H9 (cell line): ENCODE measurements at regions not wholly inside any gene's neighbourhood (a gene's known extent, or its start where the extent isn't known, plus 50 kb on each side); places are given as distances from the start of the nearest gene placed in this dataset.

Experiments
- DNase-seq: peaks from one replicate; pipeline ENCODE4 v3.0.0-alpha.2; 2017
- H2AFZ ChIP-seq: one replicate; pipeline ENCODE4 v1.6.1; 2013; ENCODE audit warnings: mild to moderate bottlenecking, low read length, control low read depth, moderate library complexity
- H2AK5ac ChIP-seq: 2 replicates; pipeline ENCODE4 v1.6.1; 2013; ENCODE audit warnings: low read length, control low read depth, mixed read lengths; ENCODE audit not compliant: insufficient read length
- H2BK120ac ChIP-seq: one replicate; pipeline ENCODE4 v1.6.1; 2013; ENCODE audit warnings: low read depth, mild to moderate bottlenecking, low read length, control low read depth, inconsistent platforms; ENCODE audit not compliant: poor library complexity, severe bottlenecking
- H2BK12ac ChIP-seq: 2 replicates; pipeline ENCODE4 v1.6.1; 2013; ENCODE audit warnings: low read length, control low read depth, mixed read lengths, low read depth; ENCODE audit not compliant: insufficient read length
- H2BK15ac ChIP-seq: 2 replicates; pipeline ENCODE4 v1.6.1; 2013; ENCODE audit warnings: low read depth, low read length, control low read depth
- H2BK20ac ChIP-seq: one replicate; pipeline ENCODE4 v1.6.1; 2013; ENCODE audit warnings: low read depth, mild to moderate bottlenecking, low read length, control low read depth, inconsistent platforms; ENCODE audit not compliant: poor library complexity, severe bottlenecking
- H2BK5ac ChIP-seq: 2 replicates; pipeline ENCODE4 v1.6.1; 2013; ENCODE audit warnings: low read length, control low read depth, mixed read lengths; ENCODE audit not compliant: insufficient read length
- H3K14ac ChIP-seq: 2 replicates; pipeline ENCODE4 v1.6.1; 2013; ENCODE audit warnings: low read length, control low read depth; ENCODE audit not compliant: insufficient read depth
- H3K18ac ChIP-seq: 2 replicates; pipeline ENCODE4 v1.6.1; 2013; ENCODE audit warnings: low read depth, mild to moderate bottlenecking, mixed read lengths, low read length, control low read depth; ENCODE audit not compliant: insufficient read length
- H3K23ac ChIP-seq: 2 replicates; pipeline ENCODE4 v1.6.1; 2013; ENCODE audit warnings: low read length, control low read depth, mixed read lengths, low read depth; ENCODE audit not compliant: insufficient read length
- H3K23me2 ChIP-seq: 2 replicates; pipeline ENCODE4 v1.6.1; 2013; ENCODE audit warnings: low read depth, mild to moderate bottlenecking, mixed read lengths, low read length, control low read depth; ENCODE audit not compliant: insufficient read length, poor library complexity, severe bottlenecking
- H3K27ac ChIP-seq: 2 replicates; pipeline ENCODE4 v1.5.1; 2013; ENCODE audit warnings: low read length, control low read depth, mixed read lengths, low read depth; ENCODE audit not compliant: insufficient read length
- H3K27me3 ChIP-seq: 2 replicates; pipeline ENCODE4 v1.6.1; 2013; ENCODE audit warnings: low read length, control low read depth, inconsistent platforms; ENCODE audit not compliant: insufficient read depth
- H3K4ac ChIP-seq: 2 replicates; pipeline ENCODE4 v1.6.1; 2013; ENCODE audit warnings: low read depth, mild to moderate bottlenecking, control low read depth, inconsistent platforms, low read length, moderate library complexity
- H3K4me1 ChIP-seq: 2 replicates; pipeline ENCODE4 v1.6.1; 2013; ENCODE audit warnings: low read length, control low read depth, inconsistent platforms; ENCODE audit not compliant: insufficient read depth
- H3K4me2 ChIP-seq: 2 replicates; pipeline ENCODE4 v1.6.1; 2013; ENCODE audit warnings: low read length, control low read depth, mixed read lengths; ENCODE audit not compliant: insufficient read length, insufficient read depth
- H3K56ac ChIP-seq: 2 replicates; pipeline ENCODE4 v1.6.1; 2013; ENCODE audit warnings: low read depth, mild to moderate bottlenecking, mixed read lengths, low read length, control low read depth; ENCODE audit not compliant: insufficient read length
- H3K79me1 ChIP-seq: 2 replicates; pipeline ENCODE4 v1.6.1; 2013; ENCODE audit warnings: low read depth, mild to moderate bottlenecking, moderate library complexity, low read length, control low read depth, inconsistent platforms; ENCODE audit not compliant: insufficient read depth, poor library complexity, severe bottlenecking
- H3K79me2 ChIP-seq: 2 replicates; pipeline ENCODE4 v1.6.1; 2013; ENCODE audit warnings: low read length, control low read depth, inconsistent platforms; ENCODE audit not compliant: insufficient read depth
- H3K9ac ChIP-seq: 2 replicates; pipeline ENCODE4 v1.6.1; 2013; ENCODE audit warnings: low read length, control low read depth, mixed read lengths; ENCODE audit not compliant: insufficient read length; ENCODE audit errors: extremely low read depth
- H3K9me3 ChIP-seq: one replicate; pipeline ENCODE4 v1.6.1; 2013; ENCODE audit warnings: low read depth, low read length, inconsistent platforms; ENCODE audit not compliant: control insufficient read depth
- H3T11ph ChIP-seq: one replicate; pipeline ENCODE4 v1.6.1; 2013; ENCODE audit warnings: mild to moderate bottlenecking, low read length, control low read depth, inconsistent platforms
- H4K20me1 ChIP-seq: one replicate; pipeline ENCODE4 v1.6.1; 2013; ENCODE audit not compliant: control insufficient read depth, insufficient read length, insufficient read depth
- H4K5ac ChIP-seq: 2 replicates; pipeline ENCODE4 v1.6.1; 2013; ENCODE audit warnings: low read depth, mild to moderate bottlenecking, mixed read lengths, low read length, control low read depth; ENCODE audit not compliant: insufficient read length
- H4K8ac ChIP-seq: replicated peaks from 2 replicates; pipeline ENCODE4 v1.6.1; 2013; ENCODE audit warnings: low read length, control low read depth, mixed read lengths, low read depth; ENCODE audit not compliant: insufficient read length
- H4K91ac ChIP-seq: 2 replicates; pipeline ENCODE4 v1.6.1; 2013; ENCODE audit warnings: low read depth, mild to moderate bottlenecking, moderate library complexity, mixed read lengths, low read length, control low read depth; ENCODE audit not compliant: insufficient read length
- H3K27ac Mint-ChIP-seq, 3 experiments: 2 replicates in 2 of 3; 3 replicates in 1 of 3; pipeline ENCODE4 v1.8.0; 2020 to 2021; ENCODE audit warnings: mixed read lengths in 3 of 3, mild to moderate bottlenecking in 1 of 3, moderate library complexity in 1 of 3
- H3K27me3 Mint-ChIP-seq: 2 replicates; pipeline ENCODE4 v1.8.0; 2021; ENCODE audit warnings: low read depth, mild to moderate bottlenecking, moderate library complexity, mixed read lengths
- H3K36me3 Mint-ChIP-seq, 3 experiments: 2 replicates in 2 of 3; 3 replicates in 1 of 3; pipeline ENCODE4 v1.8.0; 2020 to 2021; ENCODE audit warnings: low read depth in 3 of 3, mixed read lengths in 3 of 3; ENCODE audit not compliant: insufficient read depth in 1 of 3
- H3K4me1 Mint-ChIP-seq, 2 experiments: 2 replicates each; pipeline ENCODE4 v1.8.0; 2020; ENCODE audit warnings: mixed read lengths in 2 of 2
- H3K4me3 Mint-ChIP-seq, 2 experiments: 2 replicates in 1 of 2; 3 replicates in 1 of 2; pipeline ENCODE4 v1.8.0; 2020 to 2021; ENCODE audit warnings: mild to moderate bottlenecking in 2 of 2, mixed read lengths in 2 of 2, moderate library complexity in 1 of 2
- H3K9me3 Mint-ChIP-seq, 2 experiments: 2 replicates in 1 of 2; 3 replicates in 1 of 2; pipeline ENCODE4 v1.8.0; 2020; ENCODE audit warnings: mild to moderate bottlenecking in 2 of 2, mixed read lengths in 2 of 2, moderate library complexity in 1 of 2
- WGBS: extraction: QIAGEN DNeasy Blood & Tissue Kit; methylation state at CpG from one replicate; pipeline ENCODE4 v1.1.7; 2013; ENCODE audit warnings: missing lambda C conversion rate, low lambda C conversion rate, mixed read lengths; ENCODE audit not compliant: insufficient read length; ENCODE audit errors: extremely low coverage; 5-methylcytosine and 5-hydroxymethylcytosine counted together
- TF ChIP-seq, protein P1 (sequence below): fragments of 200-600 bp; sonication (generic); conservative IDR thresholded peaks from 3 replicates; pipeline ENCODE4 v1.8.0; 2021; ENCODE audit warnings: antibody characterized with exemption, mild to moderate bottlenecking

DNA sequence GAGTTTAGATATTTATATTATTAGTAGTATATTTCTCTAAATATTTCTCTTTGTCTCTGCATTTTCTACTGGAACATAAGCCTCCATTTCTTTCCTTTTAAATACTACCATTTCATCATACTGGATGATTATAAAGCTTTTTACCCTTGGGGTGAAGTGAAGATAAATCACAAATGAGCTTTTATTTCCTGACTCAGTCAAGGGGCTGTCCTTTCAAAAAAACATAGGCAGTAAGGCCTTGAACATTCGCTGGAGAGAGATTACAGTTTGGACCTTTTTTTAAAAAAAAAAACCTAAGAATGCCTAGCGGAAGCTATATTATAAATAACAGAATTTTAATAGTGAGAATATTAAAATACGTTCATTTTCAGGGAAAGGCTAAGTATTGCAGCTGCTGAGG lies 268.8 kb upstream of the PCDH9 start:
- no CpG with 5 or more reads among the region's 3 CpGs for WGBS
- H3K27ac ChIP-seq: no peak overlapping the region
- H2AFZ ChIP-seq: no peak overlapping the region

More for the DNA sequence above, 268.8 kb upstream of the PCDH9 start:
- no peak overlapping the region for H2BK20ac ChIP-seq
- no peak overlapping the region for H2BK12ac ChIP-seq
- H3K9me3 ChIP-seq: no peaks in the 10 kb centered on the region
- no peaks in the 10 kb centered on the region for H3K27me3 Mint-ChIP-seq
- no peak overlapping the region for H3K14ac ChIP-seq
- no peaks in the 10 kb centered on the region for H3K23me2 ChIP-seq
- no peak for DNase-seq
- H3K36me3 Mint-ChIP-seq: no peaks in the 10 kb centered on the region
- no peaks in the 10 kb centered on the region for H4K20me1 ChIP-seq
- H3K4me2 ChIP-seq: no peak overlapping the region
- H2AK5ac ChIP-seq: no peak overlapping the region
- no peaks in the 10 kb centered on the region for H3K79me2 ChIP-seq
- no peaks in the 10 kb centered on the region for H3K4me1 ChIP-seq
- H4K91ac ChIP-seq: no peak overlapping the region
- no peak overlapping the region for H4K5ac ChIP-seq
- no peaks in the 10 kb centered on the region for H3K79me1 ChIP-seq
- H3K9me3 Mint-ChIP-seq: no peaks in the 10 kb centered on the region
- H2BK120ac ChIP-seq: no peak overlapping the region
- no peak overlapping the region for H2BK15ac ChIP-seq
- H3K56ac ChIP-seq: no peak overlapping the region
- TF ChIP-seq, protein P1, sequence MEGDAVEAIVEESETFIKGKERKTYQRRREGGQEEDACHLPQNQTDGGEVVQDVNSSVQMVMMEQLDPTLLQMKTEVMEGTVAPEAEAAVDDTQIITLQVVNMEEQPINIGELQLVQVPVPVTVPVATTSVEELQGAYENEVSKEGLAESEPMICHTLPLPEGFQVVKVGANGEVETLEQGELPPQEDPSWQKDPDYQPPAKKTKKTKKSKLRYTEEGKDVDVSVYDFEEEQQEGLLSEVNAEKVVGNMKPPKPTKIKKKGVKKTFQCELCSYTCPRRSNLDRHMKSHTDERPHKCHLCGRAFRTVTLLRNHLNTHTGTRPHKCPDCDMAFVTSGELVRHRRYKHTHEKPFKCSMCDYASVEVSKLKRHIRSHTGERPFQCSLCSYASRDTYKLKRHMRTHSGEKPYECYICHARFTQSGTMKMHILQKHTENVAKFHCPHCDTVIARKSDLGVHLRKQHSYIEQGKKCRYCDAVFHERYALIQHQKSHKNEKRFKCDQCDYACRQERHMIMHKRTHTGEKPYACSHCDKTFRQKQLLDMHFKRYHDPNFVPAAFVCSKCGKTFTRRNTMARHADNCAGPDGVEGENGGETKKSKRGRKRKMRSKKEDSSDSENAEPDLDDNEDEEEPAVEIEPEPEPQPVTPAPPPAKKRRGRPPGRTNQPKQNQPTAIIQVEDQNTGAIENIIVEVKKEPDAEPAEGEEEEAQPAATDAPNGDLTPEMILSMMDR: no peak
- no peak overlapping the region for H3K4ac ChIP-seq
- no peak overlapping the region for H2BK5ac ChIP-seq
- no peak overlapping the region for H3K23ac ChIP-seq
- no peak overlapping the region for H3K4me3 Mint-ChIP-seq
- H3K18ac ChIP-seq: no peak overlapping the region
- H3K4me1 Mint-ChIP-seq: peaks cover 2 to 3% of the 10 kb centered on the region in 2 experiments; a peak in 2 of 4 replicates
- H3K27ac Mint-ChIP-seq: no peak overlapping the region
- H3T11ph ChIP-seq: no peak overlapping the region
- no peak overlapping the region for H4K8ac ChIP-seq
- no peaks in the 10 kb centered on the region for H3K27me3 ChIP-seq
- H3K9ac ChIP-seq: no peak overlapping the region
